ENCODE measurements at regions not wholly inside any gene's neighbourhood (a gene's known extent, or its start where the extent isn't known, plus 50 kb on each side); places are given as distances from the start of the nearest gene placed in this dataset.

- TF ChIP-seq CTCF (conservative IDR thresholded peaks at IDR 0.05; ENCODE audit: low read depth, low read length): no peak
- TF ChIP-seq EZH2 (IDR thresholded peaks at IDR 0.05; ENCODE audit: borderline replicate concordance, low read depth, low read length, poor library complexity, severe bottlenecking): no peak
Measured at GRCh38 chr20:5265662-5265985, 51.1 kb downstream of the PROKR2 start.
